ENCODE measurements at regions not wholly inside any gene's neighbourhood (a gene's known extent, or its start where the extent isn't known, plus 50 kb on each side); places are given as distances from the start of the nearest gene placed in this dataset.

DNA sequence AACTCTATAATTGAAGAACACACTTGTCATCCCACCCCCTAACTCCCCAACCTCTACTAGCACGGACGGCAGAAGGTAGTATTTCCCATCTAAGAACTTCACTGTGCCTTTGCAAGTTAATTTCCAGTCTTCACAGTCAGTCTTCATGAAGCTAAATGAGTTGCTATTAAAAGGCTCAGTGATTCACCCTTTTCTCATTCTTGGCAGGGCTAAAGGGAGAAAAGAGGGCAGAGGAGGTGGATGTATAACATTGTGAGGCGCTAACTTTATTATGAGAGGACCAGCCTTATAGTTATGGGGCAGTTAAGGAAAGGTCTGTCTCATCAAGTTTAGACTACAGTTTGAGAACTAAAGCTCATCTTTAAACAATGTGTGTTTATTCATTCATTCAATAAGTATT, 161.0 kb upstream of the S100G start:
- POLR2A ChIA-PET = no interaction called here
- DNase-seq (ENCODE audit: low read depth, low spot score) = no peak
- TF ChIP-seq, protein P1, sequence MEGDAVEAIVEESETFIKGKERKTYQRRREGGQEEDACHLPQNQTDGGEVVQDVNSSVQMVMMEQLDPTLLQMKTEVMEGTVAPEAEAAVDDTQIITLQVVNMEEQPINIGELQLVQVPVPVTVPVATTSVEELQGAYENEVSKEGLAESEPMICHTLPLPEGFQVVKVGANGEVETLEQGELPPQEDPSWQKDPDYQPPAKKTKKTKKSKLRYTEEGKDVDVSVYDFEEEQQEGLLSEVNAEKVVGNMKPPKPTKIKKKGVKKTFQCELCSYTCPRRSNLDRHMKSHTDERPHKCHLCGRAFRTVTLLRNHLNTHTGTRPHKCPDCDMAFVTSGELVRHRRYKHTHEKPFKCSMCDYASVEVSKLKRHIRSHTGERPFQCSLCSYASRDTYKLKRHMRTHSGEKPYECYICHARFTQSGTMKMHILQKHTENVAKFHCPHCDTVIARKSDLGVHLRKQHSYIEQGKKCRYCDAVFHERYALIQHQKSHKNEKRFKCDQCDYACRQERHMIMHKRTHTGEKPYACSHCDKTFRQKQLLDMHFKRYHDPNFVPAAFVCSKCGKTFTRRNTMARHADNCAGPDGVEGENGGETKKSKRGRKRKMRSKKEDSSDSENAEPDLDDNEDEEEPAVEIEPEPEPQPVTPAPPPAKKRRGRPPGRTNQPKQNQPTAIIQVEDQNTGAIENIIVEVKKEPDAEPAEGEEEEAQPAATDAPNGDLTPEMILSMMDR (IDR thresholded peaks at IDR 0.05; ENCODE audit: insufficient read depth, low read length, missing control alignments) = no peak
- CTCF ChIA-PET = no interaction called here
- H3K4me3 ChIP-seq (ENCODE audit: low read depth, low read length) = no peak overlapping the region

- ChIA-PET POLR2A (no interaction called here), CTCF (no interaction called here)
- no peak overlapping the region for H3K4me3 ChIP-seq (ENCODE audit: low read depth, low read length)
- TF ChIP-seq, protein P1 (IDR thresholded peaks at IDR 0.05; ENCODE audit: insufficient read depth, low read length, missing control alignments) = no peak
- DNase-seq (ENCODE audit: low read depth, low spot score) = no peak
These were observed 158.5 kb upstream of the S100G start for GRCh38 chrX:16491461-16491860.

DNA sequence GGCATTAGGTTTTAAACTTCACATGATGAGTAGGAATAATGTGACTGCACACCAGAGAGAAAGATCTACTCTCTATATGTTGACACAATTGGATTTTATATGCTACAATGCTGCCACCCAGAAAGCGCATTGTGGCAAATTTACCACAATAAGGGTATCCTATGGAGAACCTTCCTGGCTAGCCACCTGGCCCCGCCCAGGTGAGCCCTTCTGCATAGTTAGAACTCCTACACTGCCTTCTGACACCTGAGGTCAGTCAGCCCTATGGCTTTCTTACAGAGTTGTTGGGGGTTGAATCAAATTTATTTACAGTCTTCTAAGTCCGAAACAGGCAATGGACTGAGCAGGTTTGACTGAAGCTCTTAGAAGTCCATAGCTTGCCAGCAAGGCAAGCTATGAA, 153.8 kb upstream of the S100G start:
- no peak overlapping the region for H3K4me3 ChIP-seq (ENCODE audit: low read depth, low read length)
- ChIA-PET CTCF (interaction anchor here (0.7 kb wide), 1 partner anchor 106 kb away, joined by 3 read pairs; no protein-coding TSS in a partner anchor), POLR2A (no interaction called here)
- DNase-seq (ENCODE audit: low read depth, low spot score) = no peak
- TF ChIP-seq, protein P1 (IDR thresholded peaks at IDR 0.05; ENCODE audit: insufficient read depth, low read length, missing control alignments) = no peak

DNA sequence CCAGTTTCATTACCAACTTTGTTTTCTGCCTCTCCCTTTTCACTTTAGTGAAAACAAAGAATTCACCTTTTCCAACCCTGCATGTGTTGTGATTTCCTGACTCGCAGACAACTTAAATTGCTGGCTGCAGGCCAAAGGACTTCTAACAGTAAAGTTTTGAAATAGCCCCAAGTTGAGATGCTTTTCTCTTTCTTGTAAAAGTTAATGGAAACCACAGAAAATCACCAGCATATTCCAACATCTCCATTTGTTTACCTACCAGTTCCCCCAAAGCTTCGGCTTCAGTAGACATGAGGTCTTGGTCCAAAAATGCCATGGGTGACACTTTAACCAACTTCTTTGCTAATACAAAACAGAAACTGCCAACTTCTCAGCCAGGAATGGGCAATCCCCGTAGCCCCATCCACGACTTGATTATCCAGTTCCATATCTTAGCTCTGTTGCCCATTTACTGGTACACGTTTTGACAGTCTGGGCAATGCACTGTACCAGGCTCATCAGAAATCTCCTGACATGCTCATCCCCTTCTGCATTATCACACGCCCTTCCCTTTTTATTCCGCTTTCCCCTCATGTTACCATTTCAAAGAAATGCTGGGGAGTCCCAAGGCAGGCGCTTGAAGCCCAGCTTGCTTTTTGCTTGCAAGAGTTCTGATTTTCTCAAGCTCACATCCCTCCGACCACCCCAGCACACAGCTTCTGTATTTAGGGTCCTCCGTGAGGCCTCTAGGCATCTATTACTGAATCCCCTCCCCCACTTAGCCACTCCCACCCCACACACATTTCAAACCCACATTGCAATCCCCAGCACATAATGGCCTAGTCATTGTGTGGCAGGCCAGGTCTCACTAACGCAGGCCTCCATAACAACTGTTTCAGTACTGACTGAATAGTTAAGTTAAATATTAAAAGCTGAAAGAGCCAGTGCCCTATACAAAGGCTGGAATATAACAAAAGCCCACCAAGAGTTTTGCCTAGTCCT, 137.9 kb upstream of the S100G start:
- TF ChIP-seq, protein P1 (IDR thresholded peaks at IDR 0.05; ENCODE audit: insufficient read depth, low read length, missing control alignments) = no peak

DNA sequence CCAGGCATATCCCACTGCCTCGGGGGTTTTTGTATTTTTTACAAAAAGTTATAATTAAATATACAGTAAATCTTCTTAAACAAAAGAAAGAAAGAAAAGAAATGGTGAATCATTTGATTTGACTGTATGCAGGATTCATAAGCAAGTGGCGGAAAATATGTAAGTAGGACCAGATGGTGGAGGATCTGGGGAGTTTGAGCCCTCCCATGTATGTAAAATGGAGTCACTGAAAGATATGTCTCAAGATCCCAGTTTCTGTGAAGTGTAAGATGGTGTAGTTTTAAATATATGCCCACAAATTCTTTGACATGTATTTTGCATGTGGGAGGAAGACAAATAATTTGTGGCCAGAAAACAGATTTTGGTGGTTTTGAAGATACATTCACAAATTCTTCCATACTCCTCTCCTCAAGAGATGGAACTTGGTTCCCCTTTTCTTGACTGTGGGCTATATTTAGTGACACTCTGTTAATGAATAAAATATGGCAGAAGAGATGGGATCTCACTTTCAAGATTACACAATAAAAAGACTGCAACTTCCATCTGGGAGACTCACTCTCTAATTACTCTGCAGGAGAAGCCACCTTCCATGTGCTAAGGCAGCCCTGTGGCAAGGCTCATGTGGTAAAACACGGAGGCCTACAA, 133.6 kb upstream of the S100G start:
- peak; percentile 5 for DNase-seq (ENCODE audit: low read depth, low spot score)
- POLR2A ChIA-PET = no interaction called here
- no peak overlapping the region for H3K4me3 ChIP-seq (ENCODE audit: low read depth, low read length)
- CTCF ChIA-PET = no interaction called here
- TF ChIP-seq, protein P1 (IDR thresholded peaks at IDR 0.05; ENCODE audit: insufficient read depth, low read length, missing control alignments) = no peak

More for the DNA sequence above, 137.9 kb upstream of the S100G start:
- ChIA-PET CTCF (no interaction called here), POLR2A (no interaction called here)
- H3K4me3 ChIP-seq (ENCODE audit: low read depth, low read length) = no peak overlapping the region
- no peak for DNase-seq (ENCODE audit: low read depth, low spot score)

GRCh38 chrX:16517039-16517605, 132.8 kb upstream of the S100G start:
- no peak for DNase-seq (ENCODE audit: low read depth, low spot score)
- ChIA-PET POLR2A (no interaction called here), CTCF (no interaction called here)
- H3K4me3 ChIP-seq (ENCODE audit: low read depth, low read length) = no peak overlapping the region
- TF ChIP-seq, protein P1 (IDR thresholded peaks at IDR 0.05; ENCODE audit: insufficient read depth, low read length, missing control alignments) = no peak

Measured in AG04449 (cell line).